HG03025 (cell line): ENCODE measurements at regions not wholly inside any gene's neighbourhood (a gene's known extent, or its start where the extent isn't known, plus 50 kb on each side); places are given as distances from the start of the nearest gene placed in this dataset.

ENCODE experiments used
- ATAC-seq: cut with Tn5 transposase; IDR thresholded peaks from one replicate; pipeline ENCODE4 v1.9.1; 2021; ENCODE audit warnings: mild to moderate bottlenecking, moderate library complexity; ENCODE audit not compliant: unreplicated experiment, low FRiP score

GRCh38 chr17:14405189-14405588 lies 104.3 kb downstream of the HS3ST3B1 start:
- no peak for ATAC-seq
